IMR-90 (cell line): ENCODE measurements at regions not wholly inside any gene's neighbourhood (a gene's known extent, or its start where the extent isn't known, plus 50 kb on each side); places are given as distances from the start of the nearest gene placed in this dataset.

Source experiments
- CTCF ChIP-seq: conservative IDR thresholded peaks from 2 replicates; pipeline ENCODE4 v1.5.1; 2012; ENCODE audit warnings: mild to moderate bottlenecking, low read depth, low read length, improper control_type of control experiment
- MAZ ChIP-seq: IDR thresholded peaks from 2 replicates; pipeline ENCODE4 v1.6.1; 2012; ENCODE audit warnings: low read depth, mild to moderate bottlenecking, low read length, improper control_type of control experiment, moderate library complexity, borderline replicate concordance
- POLR2A ChIP-seq: IDR thresholded peaks from 2 replicates; pipeline ENCODE4 v1.6.1; 2012; ENCODE audit warnings: mild to moderate bottlenecking, low read depth, low read length
- RCOR1 ChIP-seq: IDR thresholded peaks from 2 replicates; pipeline ENCODE4 v1.6.1; 2012; ENCODE audit warnings: mild to moderate bottlenecking, low read length, improper control_type of control experiment; ENCODE audit not compliant: insufficient replicate concordance
- RFX5 ChIP-seq: IDR thresholded peaks from 2 replicates; pipeline ENCODE4 v1.8.0; 2012; ENCODE audit warnings: low read depth, mild to moderate bottlenecking, low read length, moderate library complexity
- SMC3 ChIP-seq: fragments of 150-350 bp; IDR thresholded peaks from 2 replicates; pipeline ENCODE4 v1.6.1; 2016; ENCODE audit warnings: low read depth, mild to moderate bottlenecking, antibody characterized with exemption, low read length, moderate library complexity
- USF2 ChIP-seq: fragments of 150-350 bp; IDR thresholded peaks from 2 replicates; pipeline ENCODE4 v1.6.1; 2017; ENCODE audit warnings: mild to moderate bottlenecking, antibody characterized with exemption, low read length, low read depth

- TF ChIP-seq RFX5: no peak
- no peak for TF ChIP-seq CTCF
- TF ChIP-seq SMC3: no peak
- TF ChIP-seq MAZ: no peak
- TF ChIP-seq USF2: no peak
- no peak for TF ChIP-seq POLR2A
- TF ChIP-seq RCOR1: no peak
Measured at GRCh38 chr1:87744056-87744455, 415.4 kb downstream of the LMO4 start.
